ENCODE measurements at regions not wholly inside any gene's neighbourhood (a gene's known extent, or its start where the extent isn't known, plus 50 kb on each side); places are given as distances from the start of the nearest gene placed in this dataset.

DNA sequence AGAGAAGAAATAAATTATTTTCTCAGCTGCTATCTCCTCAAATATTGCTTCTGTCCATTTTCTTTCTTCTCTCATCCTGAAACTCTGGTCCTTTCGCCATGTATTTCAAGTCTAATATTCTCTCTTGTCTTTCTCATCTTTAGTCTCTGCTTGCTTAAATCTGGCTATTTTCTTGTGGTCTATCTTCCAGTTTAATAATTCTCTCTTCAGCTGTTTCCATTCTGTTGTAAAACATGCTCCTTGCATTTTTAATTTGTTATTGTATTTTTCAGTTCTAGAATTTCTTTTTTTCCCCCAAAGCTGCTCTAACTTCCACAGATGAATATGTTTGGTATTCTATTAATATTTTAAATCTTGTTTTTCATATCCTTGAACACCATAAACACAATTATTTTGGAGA lies 70.1 kb upstream of the TMPRSS2 start:
- H3K4me1 ChIP-seq (ENCODE audit: insufficient read depth, low read length, severe bottlenecking), result no peaks in the 10 kb centered on the region
- no peaks in the 10 kb centered on the region; the same call in 1 of the 2 replicates for H3K27me3 ChIP-seq (ENCODE audit: insufficient read depth, low read length)
- H3K9me2 ChIP-seq (ENCODE audit: low read depth, low read length), result no peaks in the 10 kb centered on the region
- no peak overlapping the region for H2AFZ ChIP-seq (ENCODE audit: low read length)
- H3K36me3 ChIP-seq (ENCODE audit: insufficient read depth, low read length), result no peaks in the 10 kb centered on the region
- no peaks in the 10 kb centered on the region for H4K20me1 ChIP-seq (ENCODE audit: insufficient read depth, low read length)
- no peak overlapping the region for H3K4me3 ChIP-seq (ENCODE audit: low read depth, low read length, poor library complexity, severe bottlenecking)
- no peak overlapping the region for H3K27ac ChIP-seq (ENCODE audit: low read depth, low read length, poor library complexity, severe bottlenecking)
- no peak overlapping the region for H3K4me2 ChIP-seq (ENCODE audit: low read length)
- peaks cover 12% of the 10 kb centered on the region for H3K9me3 ChIP-seq (ENCODE audit: low read length)
- no peak overlapping the region for H3K9ac ChIP-seq (ENCODE audit: low read length)
- TF ChIP-seq, protein P1, sequence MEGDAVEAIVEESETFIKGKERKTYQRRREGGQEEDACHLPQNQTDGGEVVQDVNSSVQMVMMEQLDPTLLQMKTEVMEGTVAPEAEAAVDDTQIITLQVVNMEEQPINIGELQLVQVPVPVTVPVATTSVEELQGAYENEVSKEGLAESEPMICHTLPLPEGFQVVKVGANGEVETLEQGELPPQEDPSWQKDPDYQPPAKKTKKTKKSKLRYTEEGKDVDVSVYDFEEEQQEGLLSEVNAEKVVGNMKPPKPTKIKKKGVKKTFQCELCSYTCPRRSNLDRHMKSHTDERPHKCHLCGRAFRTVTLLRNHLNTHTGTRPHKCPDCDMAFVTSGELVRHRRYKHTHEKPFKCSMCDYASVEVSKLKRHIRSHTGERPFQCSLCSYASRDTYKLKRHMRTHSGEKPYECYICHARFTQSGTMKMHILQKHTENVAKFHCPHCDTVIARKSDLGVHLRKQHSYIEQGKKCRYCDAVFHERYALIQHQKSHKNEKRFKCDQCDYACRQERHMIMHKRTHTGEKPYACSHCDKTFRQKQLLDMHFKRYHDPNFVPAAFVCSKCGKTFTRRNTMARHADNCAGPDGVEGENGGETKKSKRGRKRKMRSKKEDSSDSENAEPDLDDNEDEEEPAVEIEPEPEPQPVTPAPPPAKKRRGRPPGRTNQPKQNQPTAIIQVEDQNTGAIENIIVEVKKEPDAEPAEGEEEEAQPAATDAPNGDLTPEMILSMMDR (IDR thresholded peaks at IDR 0.05; ENCODE audit: low read length), result no peak
- TF ChIP-seq EZH2 (IDR thresholded peaks at IDR 0.05; ENCODE audit: borderline replicate concordance, low read length), result no peak
- H3K79me2 ChIP-seq (ENCODE audit: insufficient read depth, low read length), result no peaks in the 10 kb centered on the region
- no peaks in the 10 kb centered on the region for H3F3A ChIP-seq (ENCODE audit: insufficient read depth, low read length)

DNA sequence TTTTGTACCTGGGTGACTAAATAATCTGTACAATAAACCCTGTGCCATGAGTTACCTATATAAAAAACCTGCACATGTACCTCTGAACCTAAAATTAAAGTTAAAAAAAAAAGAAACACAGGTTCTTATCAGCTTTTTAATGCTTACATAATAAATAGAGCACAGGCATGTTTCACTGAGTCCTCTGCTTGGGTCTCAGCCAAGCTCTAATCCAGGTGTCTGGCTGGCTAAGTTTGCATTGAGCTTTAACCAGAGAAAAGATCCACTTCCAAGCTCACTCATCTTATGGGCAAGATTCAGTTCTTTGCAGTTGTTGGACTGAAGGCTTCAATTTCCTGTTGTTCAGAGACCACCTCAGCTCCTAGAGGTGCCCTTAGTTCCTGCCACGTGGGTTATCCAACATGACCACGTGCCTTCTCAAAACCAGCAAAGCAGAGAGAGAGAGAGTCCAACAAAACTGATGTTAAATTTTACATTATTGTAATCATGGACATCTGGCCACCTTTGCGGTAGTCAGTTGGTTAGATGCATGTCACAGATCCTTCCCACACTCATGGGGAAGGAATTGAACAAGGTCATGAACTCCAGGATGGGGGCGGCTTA lies 68.2 kb upstream of the TMPRSS2 start:
- Histone ChIP-seq H3K79me2 (ENCODE audit: insufficient read depth, low read length) (no peaks in the 10 kb centered on the region), H3K27me3 (ENCODE audit: insufficient read depth, low read length) (no peaks in the 10 kb centered on the region; the same call in 1 of the 2 replicates), H3K27ac (ENCODE audit: low read depth, low read length, poor library complexity, severe bottlenecking) (no peak overlapping the region), H3K9ac (ENCODE audit: low read length) (no peak overlapping the region), H4K20me1 (ENCODE audit: insufficient read depth, low read length) (no peaks in the 10 kb centered on the region), H3K4me2 (ENCODE audit: low read length) (no peak overlapping the region), H3K4me1 (ENCODE audit: insufficient read depth, low read length, severe bottlenecking) (no peaks in the 10 kb centered on the region), H3K36me3 (ENCODE audit: insufficient read depth, low read length) (no peaks in the 10 kb centered on the region), H3K4me3 (ENCODE audit: low read depth, low read length, poor library complexity, severe bottlenecking) (no peak overlapping the region), H2AFZ (ENCODE audit: low read length) (no peak overlapping the region), H3K9me2 (ENCODE audit: low read depth, low read length) (no peaks in the 10 kb centered on the region), H3F3A (ENCODE audit: insufficient read depth, low read length) (no peaks in the 10 kb centered on the region), H3K9me3 (ENCODE audit: low read length) (peaks cover 12% of the 10 kb centered on the region)
- no peak for TF ChIP-seq EZH2 (IDR thresholded peaks at IDR 0.05; ENCODE audit: borderline replicate concordance, low read length)
- TF ChIP-seq, protein P1 (IDR thresholded peaks at IDR 0.05; ENCODE audit: low read length), result no peak

DNA sequence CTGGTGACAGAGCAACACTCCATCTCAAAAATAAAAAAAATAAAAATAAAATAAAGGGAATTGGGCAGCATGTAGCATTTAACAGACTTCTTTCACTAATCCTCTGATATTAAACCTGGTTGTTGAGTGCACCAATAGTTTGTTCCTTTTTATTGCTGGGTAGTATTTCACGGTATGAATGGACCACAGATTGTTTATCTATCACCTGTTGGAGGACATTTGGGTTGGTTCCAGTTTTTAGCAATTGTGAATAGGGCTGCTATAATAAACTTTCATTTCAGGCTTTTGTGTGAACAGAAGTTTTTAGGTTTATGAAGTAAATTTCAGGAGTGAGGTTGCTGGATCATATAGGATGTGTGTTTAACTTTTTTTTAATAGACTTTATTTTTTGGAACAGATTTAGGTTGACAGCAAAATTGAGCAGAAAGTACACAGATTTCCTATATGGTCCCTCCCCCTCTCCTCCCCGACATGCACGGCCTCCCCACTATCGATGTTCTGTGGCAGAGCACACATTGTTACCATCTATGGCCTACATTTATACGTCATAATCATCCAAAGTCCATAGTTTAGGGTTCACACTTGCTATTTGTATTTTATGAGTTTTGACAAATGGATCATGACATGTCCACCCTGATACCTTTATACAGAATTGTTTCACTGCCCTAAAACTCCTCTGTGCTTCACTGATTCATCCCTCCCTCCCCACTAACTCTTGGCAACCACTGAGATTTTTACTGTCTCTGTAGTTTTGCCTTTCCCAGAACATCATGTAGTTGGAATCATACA lies 66.1 kb upstream of the TMPRSS2 start:
- H3K79me2 ChIP-seq (ENCODE audit: insufficient read depth, low read length), result no peaks in the 10 kb centered on the region
- no peak overlapping the region for H3K4me2 ChIP-seq (ENCODE audit: low read length)
- no peaks in the 10 kb centered on the region for H4K20me1 ChIP-seq (ENCODE audit: insufficient read depth, low read length)
- no peak overlapping the region for H3K9ac ChIP-seq (ENCODE audit: low read length)
- H3K9me2 ChIP-seq (ENCODE audit: low read depth, low read length), result no peaks in the 10 kb centered on the region
- H3K36me3 ChIP-seq (ENCODE audit: insufficient read depth, low read length), result no peaks in the 10 kb centered on the region
- no peak overlapping the region for H2AFZ ChIP-seq (ENCODE audit: low read length)
- H3K27me3 ChIP-seq (ENCODE audit: insufficient read depth, low read length), result no peaks in the 10 kb centered on the region; the same call in 1 of the 2 replicates
- H3K4me3 ChIP-seq (ENCODE audit: low read depth, low read length, poor library complexity, severe bottlenecking), result no peak overlapping the region
- no peaks in the 10 kb centered on the region for H3K4me1 ChIP-seq (ENCODE audit: insufficient read depth, low read length, severe bottlenecking)
- no peak overlapping the region for H3K27ac ChIP-seq (ENCODE audit: low read depth, low read length, poor library complexity, severe bottlenecking)
- H3K9me3 ChIP-seq (ENCODE audit: low read length), result peaks cover 12% of the 10 kb centered on the region
- H3F3A ChIP-seq (ENCODE audit: insufficient read depth, low read length), result no peaks in the 10 kb centered on the region
- TF ChIP-seq EZH2 (IDR thresholded peaks at IDR 0.05; ENCODE audit: borderline replicate concordance, low read length), result no peak
- TF ChIP-seq, protein P1 (IDR thresholded peaks at IDR 0.05; ENCODE audit: low read length), result no peak

Measured in OCI-LY1 (cell line).